ENCODE measurements at regions not wholly inside any gene's neighbourhood (a gene's known extent, or its start where the extent isn't known, plus 50 kb on each side); places are given as distances from the start of the nearest gene placed in this dataset.

- H3K4me3 ChIP-seq (ENCODE audit: low read depth, low read length), result no peak overlapping the region
- no peak for DNase-seq (ENCODE audit: low read depth)
- TF ChIP-seq CTCF (IDR thresholded peaks at IDR 0.05; ENCODE audit: low read depth, low read length, missing control alignments), result no peak
Measured at GRCh38 chr5:166342402-166342801, 1949.0 kb upstream of the WWC1 start.

- TF ChIP-seq CTCF (IDR thresholded peaks at IDR 0.05; ENCODE audit: low read depth, low read length, missing control alignments), result no peak
- no peak for DNase-seq (ENCODE audit: low read depth)
- no peak overlapping the region for H3K4me3 ChIP-seq (ENCODE audit: low read depth, low read length)
Measured at GRCh38 chr5:166346726-166347374, 1944.6 kb upstream of the WWC1 start.

- no peak overlapping the region for H3K4me3 ChIP-seq (ENCODE audit: low read depth, low read length)
- DNase-seq (ENCODE audit: low read depth), result no peak
- no peak for TF ChIP-seq CTCF (IDR thresholded peaks at IDR 0.05; ENCODE audit: low read depth, low read length, missing control alignments)
Measured at GRCh38 chr5:166349046-166349445, 1942.4 kb upstream of the WWC1 start.

GRCh38 chr5:166353580-166353979 lies 1937.9 kb upstream of the WWC1 start:
- TF ChIP-seq CTCF (IDR thresholded peaks at IDR 0.05; ENCODE audit: low read depth, low read length, missing control alignments), result no peak
- DNase-seq (ENCODE audit: low read depth), result no peak
- no peak overlapping the region for H3K4me3 ChIP-seq (ENCODE audit: low read depth, low read length)

- no peak for TF ChIP-seq CTCF (IDR thresholded peaks at IDR 0.05; ENCODE audit: low read depth, low read length, missing control alignments)
- no peak for DNase-seq (ENCODE audit: low read depth)
- no peak overlapping the region for H3K4me3 ChIP-seq (ENCODE audit: low read depth, low read length)
Measured at GRCh38 chr5:166354332-166354731, 1937.1 kb upstream of the WWC1 start.

- TF ChIP-seq CTCF (IDR thresholded peaks at IDR 0.05; ENCODE audit: low read depth, low read length, missing control alignments), result no peak
- DNase-seq (ENCODE audit: low read depth), result no peak
Measured at GRCh38 chr5:166356096-166356495, 1935.3 kb upstream of the WWC1 start.

GRCh38 chr5:166358127-166358830 lies 1933.2 kb upstream of the WWC1 start:
- no peak for DNase-seq (ENCODE audit: low read depth)
- no peak for TF ChIP-seq CTCF (IDR thresholded peaks at IDR 0.05; ENCODE audit: low read depth, low read length, missing control alignments)
- no peak overlapping the region for H3K4me3 ChIP-seq (ENCODE audit: low read depth, low read length)

More at GRCh38 chr5:166356096-166356495, 1935.3 kb upstream of the WWC1 start:
- H3K4me3 ChIP-seq (ENCODE audit: low read depth, low read length), result no peak overlapping the region

All from GM12864 (cell line).